GM12878 (cell line): ENCODE measurements at regions not wholly inside any gene's neighbourhood (a gene's known extent, or its start where the extent isn't known, plus 50 kb on each side); places are given as distances from the start of the nearest gene placed in this dataset.

ENCODE experiments used
- EZH2 ChIP-seq: IDR thresholded peaks from 2 replicates; pipeline ENCODE4 v1.6.1; 2012; ENCODE audit warnings: low read depth, mild to moderate bottlenecking, control low read depth, inconsistent platforms, low read length, borderline replicate concordance; ENCODE audit not compliant: control insufficient read depth
- FOS ChIP-seq: IDR thresholded peaks from 3 replicates; pipeline ENCODE4 v1.6.1; 2011; ENCODE audit warnings: borderline replicate concordance; ENCODE audit not compliant: insufficient read length; ENCODE audit errors: extremely low read depth
- GABPA ChIP-seq: IDR thresholded peaks from 2 replicates; pipeline ENCODE4 v1.6.1; 2014; ENCODE audit warnings: antibody characterized with exemption, low read depth, mild to moderate bottlenecking, inconsistent platforms
- HDGF ChIP-seq: fragments of 450-650 bp; IDR thresholded peaks from 2 replicates; pipeline ENCODE4 v1.6.1; 2016; ENCODE audit warnings: antibody characterized with exemption
- IRF4 ChIP-seq: IDR thresholded peaks from 2 replicates; pipeline ENCODE4 v1.6.1; 2011; ENCODE audit warnings: low read depth, low read length
- POLR2A ChIP-seq: IDR thresholded peaks from 2 replicates; pipeline ENCODE4 v1.6.1; 2011; ENCODE audit warnings: low read depth, mild to moderate bottlenecking, low read length
- POLR2AphosphoS5 ChIP-seq: IDR thresholded peaks from 2 replicates; pipeline ENCODE4 v1.6.1; 2011; ENCODE audit warnings: mild to moderate bottlenecking, low read length, inconsistent platforms
- SPI1 ChIP-seq: IDR thresholded peaks from 2 replicates; pipeline ENCODE4 v1.6.1; 2011; ENCODE audit warnings: low read depth, mild to moderate bottlenecking, low read length, moderate library complexity, borderline replicate concordance; ENCODE audit not compliant: insufficient read depth
- STAT3 ChIP-seq: IDR thresholded peaks from 2 replicates; pipeline ENCODE4 v1.6.1; 2011; ENCODE audit warnings: low read depth, low read length, improper control_type of control experiment
- SUPT20H ChIP-seq: IDR thresholded peaks from 2 replicates; pipeline ENCODE4 v1.6.1; 2011; ENCODE audit warnings: low read depth, mild to moderate bottlenecking, low read length, moderate library complexity, borderline replicate concordance; ENCODE audit not compliant: control insufficient read depth
- TCF7 ChIP-seq: IDR thresholded peaks from 2 replicates; pipeline ENCODE4 v1.6.1; 2014; ENCODE audit warnings: antibody characterized with exemption, borderline replicate concordance
- ZNF24 ChIP-seq: fragments of 450-650 bp; IDR thresholded peaks from 2 replicates; pipeline ENCODE4 v1.6.1; 2017; ENCODE audit warnings: antibody characterized with exemption, mild to moderate bottlenecking
- ZNF622 ChIP-seq: fragments of 450-650 bp; IDR thresholded peaks from 2 replicates; pipeline ENCODE4 v1.6.1; 2017; ENCODE audit warnings: mild to moderate bottlenecking, inconsistent platforms
- TF ChIP-seq, protein P1 (sequence below), 3 experiments: IDR thresholded peaks in 2 of 3; conservative IDR thresholded peaks in 1 of 3; 2 replicates each; pipeline ENCODE4 v1.5.1; 2011; ENCODE audit warnings: low read depth in 3 of 3, low read length in 3 of 3, mild to moderate bottlenecking in 3 of 3, control low read depth in 2 of 3, moderate library complexity in 2 of 3, inconsistent platforms in 1 of 3, mixed read lengths in 1 of 3; ENCODE audit not compliant: control insufficient read depth in 2 of 3, insufficient read depth in 1 of 3; ENCODE audit errors: extremely low read depth in 1 of 3

DNA sequence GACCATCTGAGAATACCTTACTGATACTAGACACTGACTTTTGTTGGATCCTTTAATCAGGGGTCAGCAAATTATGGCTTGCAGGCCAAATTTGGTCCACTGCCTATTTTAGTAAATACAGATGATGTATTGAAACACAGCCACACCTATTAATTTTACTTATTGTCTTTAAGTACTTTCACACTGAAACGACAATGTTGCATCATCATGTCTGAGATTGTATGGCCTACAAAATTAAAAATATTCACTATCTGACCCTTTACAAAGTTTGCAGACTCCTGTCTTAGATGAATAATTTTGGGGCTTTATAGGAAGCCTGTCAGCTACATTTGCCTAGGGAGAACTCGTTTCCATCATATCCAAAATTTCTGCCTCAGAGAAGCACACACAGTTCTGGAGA lies 503.2 kb upstream of the TGFBR2 start:
- TF ChIP-seq STAT3: no peak
- no peak for TF ChIP-seq POLR2AphosphoS5
- TF ChIP-seq EZH2: no peak
- TF ChIP-seq IRF4: no peak
- TF ChIP-seq FOS: no peak
- TF ChIP-seq GABPA: no peak
- no peak for TF ChIP-seq SPI1
- TF ChIP-seq, protein P1, sequence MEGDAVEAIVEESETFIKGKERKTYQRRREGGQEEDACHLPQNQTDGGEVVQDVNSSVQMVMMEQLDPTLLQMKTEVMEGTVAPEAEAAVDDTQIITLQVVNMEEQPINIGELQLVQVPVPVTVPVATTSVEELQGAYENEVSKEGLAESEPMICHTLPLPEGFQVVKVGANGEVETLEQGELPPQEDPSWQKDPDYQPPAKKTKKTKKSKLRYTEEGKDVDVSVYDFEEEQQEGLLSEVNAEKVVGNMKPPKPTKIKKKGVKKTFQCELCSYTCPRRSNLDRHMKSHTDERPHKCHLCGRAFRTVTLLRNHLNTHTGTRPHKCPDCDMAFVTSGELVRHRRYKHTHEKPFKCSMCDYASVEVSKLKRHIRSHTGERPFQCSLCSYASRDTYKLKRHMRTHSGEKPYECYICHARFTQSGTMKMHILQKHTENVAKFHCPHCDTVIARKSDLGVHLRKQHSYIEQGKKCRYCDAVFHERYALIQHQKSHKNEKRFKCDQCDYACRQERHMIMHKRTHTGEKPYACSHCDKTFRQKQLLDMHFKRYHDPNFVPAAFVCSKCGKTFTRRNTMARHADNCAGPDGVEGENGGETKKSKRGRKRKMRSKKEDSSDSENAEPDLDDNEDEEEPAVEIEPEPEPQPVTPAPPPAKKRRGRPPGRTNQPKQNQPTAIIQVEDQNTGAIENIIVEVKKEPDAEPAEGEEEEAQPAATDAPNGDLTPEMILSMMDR (IDR thresholded peaks at IDR 0.05 in 2 of 3, conservative IDR thresholded peaks at IDR 0.05 in 1 of 3; ENCODE audit: control insufficient read depth in 2 of 3, extremely low read depth in 1 of 3, insufficient read depth in 1 of 3, low read depth in 3 of 3, low read length in 3 of 3): no peak
- TF ChIP-seq ZNF24: no peak
- TF ChIP-seq POLR2A: no peak
- TF ChIP-seq ZNF622: no peak
- no peak for TF ChIP-seq HDGF
- no peak for TF ChIP-seq TCF7
- TF ChIP-seq SUPT20H: no peak
